HG03439 (cell line): ENCODE measurements at regions not wholly inside any gene's neighbourhood (a gene's known extent, or its start where the extent isn't known, plus 50 kb on each side); places are given as distances from the start of the nearest gene placed in this dataset.

Source experiments
- ATAC-seq: cut with Tn5 transposase; IDR thresholded peaks from one replicate; pipeline ENCODE4 v1.9.1; 2021; ENCODE audit warnings: mild to moderate bottlenecking, moderate library complexity; ENCODE audit not compliant: unreplicated experiment

- ATAC-seq, result no peak
Measured at GRCh38 chrY:8655017-8655416, 682.2 kb upstream of the TSPY4 start.

GRCh38 chrY:8656101-8656500 lies 681.2 kb upstream of the TSPY4 start:
- ATAC-seq, result no peak

GRCh38 chrY:8656515-8656914 lies 680.7 kb upstream of the TSPY4 start:
- no peak for ATAC-seq

- no peak for ATAC-seq
Measured at GRCh38 chrY:8659721-8660120, 677.5 kb upstream of the TSPY4 start.

- ATAC-seq, result no peak
Measured at GRCh38 chrY:8673896-8674295, 663.4 kb upstream of the TSPY4 start.

GRCh38 chrY:8677336-8677935 lies 659.8 kb upstream of the TSPY4 start:
- no peak for ATAC-seq

GRCh38 chrY:8687154-8687553 lies 650.1 kb upstream of the TSPY4 start:
- no peak for ATAC-seq

- ATAC-seq, result no peak
Measured at GRCh38 chrY:8690901-8691685, 646.2 kb upstream of the TSPY4 start.

- no peak for ATAC-seq
Measured at GRCh38 chrY:8698571-8698970, 638.7 kb upstream of the TSPY4 start.

GRCh38 chrY:8705636-8706300 lies 631.5 kb upstream of the TSPY4 start:
- no peak for ATAC-seq

- no peak for ATAC-seq
Measured at GRCh38 chrY:8712296-8712695, 625.0 kb upstream of the TSPY4 start.

GRCh38 chrY:8715226-8715625 lies 622.0 kb upstream of the TSPY4 start:
- no peak for ATAC-seq

- ATAC-seq, result no peak
Measured at GRCh38 chrY:8726616-8727015, 610.6 kb upstream of the TSPY4 start.

- no peak for ATAC-seq
Measured at GRCh38 chrY:8729971-8730370, 607.3 kb upstream of the TSPY4 start.

GRCh38 chrY:8741343-8742069 lies 595.8 kb upstream of the TSPY4 start:
- no peak for ATAC-seq

GRCh38 chrY:8764184-8764583 lies 573.1 kb upstream of the TSPY4 start:
- ATAC-seq, result no peak

- ATAC-seq, result no peak
Measured at GRCh38 chrY:8781184-8781890, 555.9 kb upstream of the TSPY4 start.

- no peak for ATAC-seq
Measured at GRCh38 chrY:8794561-8794960, 542.7 kb upstream of the TSPY4 start.

GRCh38 chrY:8804317-8804716 lies 532.9 kb upstream of the TSPY4 start:
- no peak for ATAC-seq

GRCh38 chrY:8807648-8808408 lies 529.4 kb upstream of the TSPY4 start:
- ATAC-seq, result no peak
